ENCODE measurements at regions not wholly inside any gene's neighbourhood (a gene's known extent, or its start where the extent isn't known, plus 50 kb on each side); places are given as distances from the start of the nearest gene placed in this dataset.
A peak's percentile ranks its signal among the peaks of the same experiment; 100 is the strongest.

DNA sequence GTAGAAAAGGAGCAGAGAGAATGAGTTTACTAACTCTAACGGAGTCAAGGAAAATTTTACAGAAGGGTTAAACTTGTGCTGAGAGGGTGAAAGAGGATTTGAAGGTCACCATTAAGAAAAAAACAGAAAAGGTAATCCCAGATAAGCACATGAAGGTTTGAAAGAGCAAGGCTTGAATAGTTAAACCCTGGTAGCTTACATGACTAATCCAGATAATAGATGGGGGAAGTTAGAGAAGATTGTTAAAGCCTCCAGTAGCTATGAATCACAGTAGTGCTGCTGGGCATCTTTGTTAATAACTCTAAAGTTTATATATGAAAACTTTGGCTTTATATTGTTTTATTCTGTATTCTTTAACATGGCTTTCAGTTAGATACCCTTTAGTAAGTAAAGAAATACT lies 354.5 kb upstream of the FTMT start:
- Histone ChIP-seq H3K4me3 (ENCODE audit: low read depth, low read length) (no peak overlapping the region), H3K9me3 (no peaks in the 10 kb centered on the region), H3K27me3 (no peaks in the 10 kb centered on the region), H3K4me1 (no peaks in the 10 kb centered on the region; the same call in 1 of the 2 replicates), H3K36me3 (no peaks in the 10 kb centered on the region)
- no peak for DNase-seq
- TF ChIP-seq, protein P1, sequence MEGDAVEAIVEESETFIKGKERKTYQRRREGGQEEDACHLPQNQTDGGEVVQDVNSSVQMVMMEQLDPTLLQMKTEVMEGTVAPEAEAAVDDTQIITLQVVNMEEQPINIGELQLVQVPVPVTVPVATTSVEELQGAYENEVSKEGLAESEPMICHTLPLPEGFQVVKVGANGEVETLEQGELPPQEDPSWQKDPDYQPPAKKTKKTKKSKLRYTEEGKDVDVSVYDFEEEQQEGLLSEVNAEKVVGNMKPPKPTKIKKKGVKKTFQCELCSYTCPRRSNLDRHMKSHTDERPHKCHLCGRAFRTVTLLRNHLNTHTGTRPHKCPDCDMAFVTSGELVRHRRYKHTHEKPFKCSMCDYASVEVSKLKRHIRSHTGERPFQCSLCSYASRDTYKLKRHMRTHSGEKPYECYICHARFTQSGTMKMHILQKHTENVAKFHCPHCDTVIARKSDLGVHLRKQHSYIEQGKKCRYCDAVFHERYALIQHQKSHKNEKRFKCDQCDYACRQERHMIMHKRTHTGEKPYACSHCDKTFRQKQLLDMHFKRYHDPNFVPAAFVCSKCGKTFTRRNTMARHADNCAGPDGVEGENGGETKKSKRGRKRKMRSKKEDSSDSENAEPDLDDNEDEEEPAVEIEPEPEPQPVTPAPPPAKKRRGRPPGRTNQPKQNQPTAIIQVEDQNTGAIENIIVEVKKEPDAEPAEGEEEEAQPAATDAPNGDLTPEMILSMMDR (IDR thresholded peaks at IDR 0.05; ENCODE audit: low read depth, low read length) = no peak

DNA sequence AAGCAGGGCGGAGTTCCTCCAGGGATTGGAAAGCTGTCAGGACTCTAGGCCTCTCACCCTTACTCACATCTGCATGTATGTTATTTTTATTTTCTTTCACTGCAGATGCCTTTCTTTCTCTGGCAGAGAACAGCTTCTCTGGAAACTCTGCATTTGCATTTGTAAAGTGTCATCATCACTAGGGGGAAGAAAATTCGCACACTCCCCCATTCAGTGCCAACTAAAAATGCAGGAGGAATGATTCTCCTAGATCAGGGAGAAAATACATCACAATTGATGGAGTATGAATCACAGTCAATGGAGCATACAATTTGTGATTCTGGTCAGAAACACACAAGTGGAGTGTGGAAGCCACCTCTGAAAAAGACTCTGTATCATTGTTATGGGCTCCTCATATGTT lies 351.4 kb upstream of the FTMT start:
- Histone ChIP-seq H3K36me3 (no peaks in the 10 kb centered on the region), H3K9me3 (no peaks in the 10 kb centered on the region), H3K27me3 (no peaks in the 10 kb centered on the region), H3K4me3 (ENCODE audit: low read depth, low read length) (no peak overlapping the region), H3K4me1 (peaks cover 8% of the 10 kb centered on the region)
- TF ChIP-seq, protein P1 (IDR thresholded peaks at IDR 0.05; ENCODE audit: low read depth, low read length) = no peak
- no peak for DNase-seq

DNA sequence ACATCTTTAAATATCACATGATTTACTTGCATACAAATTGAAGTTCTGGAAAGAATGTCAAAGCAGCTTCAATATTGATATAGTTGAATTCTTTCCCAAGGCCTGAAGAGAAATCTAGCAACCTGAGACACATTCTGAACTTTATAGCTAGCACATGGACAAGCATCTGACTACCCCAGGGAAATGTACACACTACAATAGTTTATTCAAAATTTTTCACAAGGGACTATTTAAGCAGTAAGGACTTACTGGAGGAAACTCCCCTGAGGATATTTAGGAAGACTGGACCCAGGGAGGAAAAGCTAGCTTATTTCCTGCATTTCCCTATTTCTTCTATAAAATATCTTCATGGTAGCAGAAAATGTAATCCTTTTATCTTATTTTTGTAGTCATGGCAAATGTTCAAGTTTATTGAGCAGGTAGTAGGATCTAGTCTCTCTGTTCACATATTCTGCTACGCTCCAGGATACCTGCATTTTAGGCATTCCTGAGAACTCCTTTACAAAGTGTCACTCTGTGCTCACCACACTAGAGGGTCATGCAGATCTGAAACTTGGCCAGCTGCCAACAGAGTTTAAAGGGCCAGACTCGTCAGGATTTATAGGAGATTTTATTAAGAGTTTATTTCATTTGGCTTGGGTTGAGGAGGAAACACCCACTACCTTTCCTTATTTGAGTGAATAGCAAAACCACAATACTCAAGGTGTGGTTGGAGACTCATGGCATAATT lies 348.4 kb upstream of the FTMT start:
- H3K36me3 ChIP-seq = no peaks in the 10 kb centered on the region
- TF ChIP-seq, protein P1 (IDR thresholded peaks at IDR 0.05; ENCODE audit: low read depth, low read length) = no peak
- H3K4me3 ChIP-seq (ENCODE audit: low read depth, low read length) = no peak overlapping the region
- H3K27me3 ChIP-seq = no peaks in the 10 kb centered on the region
- no peaks in the 10 kb centered on the region for H3K9me3 ChIP-seq
- DNase-seq = peak; percentile 78
- peaks cover 8% of the 10 kb centered on the region for H3K4me1 ChIP-seq

DNA sequence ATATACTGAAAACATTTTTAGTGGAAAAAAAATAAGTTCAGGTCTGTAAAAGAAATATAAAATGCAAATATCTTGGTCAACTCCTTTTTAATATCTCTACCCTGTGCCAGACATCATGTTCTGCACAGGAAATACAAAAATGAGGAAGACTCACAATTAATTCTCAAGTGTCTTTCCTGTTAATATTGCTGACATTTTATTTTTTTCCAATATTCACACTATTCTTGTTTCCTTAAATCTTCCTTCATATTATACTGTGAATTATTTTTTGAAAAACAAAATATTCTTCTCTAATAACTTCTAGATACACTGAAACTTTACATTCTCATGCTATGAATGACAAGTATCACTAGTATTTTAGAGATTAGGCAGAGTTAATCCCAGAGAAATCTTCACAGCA lies 334.7 kb upstream of the FTMT start:
- no peak for DNase-seq
- Histone ChIP-seq H3K4me3 (ENCODE audit: low read depth, low read length) (no peak overlapping the region), H3K36me3 (no peaks in the 10 kb centered on the region), H3K9me3 (no peaks in the 10 kb centered on the region), H3K27me3 (no peaks in the 10 kb centered on the region), H3K4me1 (no peaks in the 10 kb centered on the region)
- TF ChIP-seq, protein P1 (IDR thresholded peaks at IDR 0.05; ENCODE audit: low read depth, low read length) = no peak

DNA sequence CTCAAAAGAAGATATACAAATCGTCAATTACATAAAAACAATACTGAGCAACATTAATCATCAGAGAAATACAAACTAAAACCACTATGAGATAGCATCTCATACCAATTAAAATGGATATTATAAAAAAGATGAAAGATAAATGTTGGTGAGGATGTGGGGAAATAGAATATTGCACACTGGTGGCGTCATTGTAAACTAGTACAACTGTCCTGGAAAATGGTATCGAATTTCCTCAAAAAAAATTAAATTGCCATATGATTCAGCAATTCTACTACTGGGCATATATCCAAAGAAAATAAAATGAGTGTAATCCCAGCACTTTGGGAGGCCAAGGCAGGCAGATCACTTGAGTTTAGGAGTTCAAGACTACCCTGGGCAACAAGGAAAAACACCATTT lies 326.0 kb upstream of the FTMT start:
- Histone ChIP-seq H3K27me3 (no peaks in the 10 kb centered on the region), H3K36me3 (no peaks in the 10 kb centered on the region), H3K9me3 (no peaks in the 10 kb centered on the region), H3K4me1 (no peaks in the 10 kb centered on the region), H3K4me3 (ENCODE audit: low read depth, low read length) (no peak overlapping the region)
- DNase-seq = no peak
- TF ChIP-seq, protein P1 (IDR thresholded peaks at IDR 0.05; ENCODE audit: low read depth, low read length) = no peak

DNA sequence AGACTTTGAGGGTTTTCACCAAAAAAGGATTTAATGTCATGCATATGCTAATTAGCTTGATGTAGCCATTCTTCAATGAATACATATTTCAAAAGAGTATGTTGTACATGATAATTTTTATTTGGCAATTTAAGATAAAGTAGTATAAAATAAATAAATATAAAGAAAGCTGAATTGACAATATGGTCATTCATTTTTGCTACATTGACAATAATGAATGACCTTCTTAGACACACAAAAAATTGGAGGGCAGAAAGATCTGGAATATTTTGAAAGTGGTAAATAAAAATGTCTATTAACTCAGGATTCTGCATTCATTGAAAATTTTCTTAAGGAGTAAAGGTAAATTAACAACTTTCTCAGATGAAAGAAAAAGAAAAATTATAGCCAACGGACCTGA lies 324.8 kb upstream of the FTMT start:
- TF ChIP-seq, protein P1 (IDR thresholded peaks at IDR 0.05; ENCODE audit: low read depth, low read length) = no peak
- Histone ChIP-seq H3K9me3 (no peaks in the 10 kb centered on the region), H3K4me1 (no peaks in the 10 kb centered on the region), H3K4me3 (ENCODE audit: low read depth, low read length) (no peak overlapping the region), H3K36me3 (no peaks in the 10 kb centered on the region), H3K27me3 (no peaks in the 10 kb centered on the region)
- no peak for DNase-seq
